Jurkat, Clone E6-1 (cell line): ENCODE measurements at regions not wholly inside any gene's neighbourhood (a gene's known extent, or its start where the extent isn't known, plus 50 kb on each side); places are given as distances from the start of the nearest gene placed in this dataset.
"Not testable (repeated sequence)": the region's sequence is repeated elsewhere in the genome, so short reads cannot be mapped to it uniquely, and the experiment has no call there.

ENCODE experiments used
- DNase-seq: peaks from one replicate; pipeline ENCODE4 v3.0.0-alpha.2; 2011; ENCODE audit warnings: low read depth, low spot score
- H3K4me3 ChIP-seq: 2 replicates; pipeline ENCODE4 v1.5.1; 2011; ENCODE audit warnings: mild to moderate bottlenecking, low read length, control low read depth, moderate library complexity

DNA sequence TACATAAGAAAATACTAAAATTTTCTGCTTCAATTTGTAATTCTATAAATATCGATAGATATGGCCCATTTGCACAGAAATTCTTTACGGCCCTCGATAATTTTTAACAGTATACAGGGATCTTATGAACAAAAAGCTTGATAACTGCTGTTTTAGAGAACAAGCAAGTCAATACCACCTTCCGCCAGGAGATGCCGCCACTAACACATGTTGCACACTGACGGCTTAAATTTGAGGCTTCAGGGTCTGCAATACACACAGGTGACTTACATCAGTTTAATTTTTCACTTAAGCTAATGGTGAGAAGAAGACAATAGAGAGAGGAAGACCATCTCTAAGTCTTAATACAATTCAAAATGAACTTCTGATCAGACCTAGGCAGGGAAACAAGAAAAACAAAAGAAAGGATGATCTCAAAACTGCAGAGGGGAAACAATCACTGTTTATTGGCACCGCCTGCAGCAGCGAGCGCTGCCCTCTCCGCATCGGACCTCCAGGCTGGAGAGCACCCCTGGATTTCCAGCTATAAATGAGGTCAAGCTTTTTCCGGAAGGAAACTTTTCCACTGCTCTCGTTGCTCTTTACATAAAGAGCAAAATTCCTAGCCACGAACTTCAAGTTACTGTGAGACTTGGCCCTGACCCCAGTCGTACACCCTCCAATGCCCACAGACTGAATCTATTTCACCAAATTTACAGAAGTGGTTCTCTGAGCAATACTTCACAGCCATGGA, 53.9 kb downstream of the OTOR start:
- DNase-seq, result peak; percentile 59
- H3K4me3 ChIP-seq, result no peak overlapping the region

DNA sequence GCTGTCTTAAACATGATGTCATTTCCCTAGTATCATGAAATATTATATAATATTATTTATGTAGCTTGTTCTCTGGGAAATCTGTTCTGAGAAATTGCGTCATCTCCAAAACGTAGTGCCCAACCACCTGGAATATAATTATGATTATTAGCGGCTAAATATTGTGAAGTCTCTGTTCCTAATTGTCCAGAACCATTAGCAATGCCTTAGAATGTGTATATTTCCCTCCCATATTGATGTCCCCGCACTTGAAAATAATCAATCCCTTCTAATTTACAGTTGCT, 54.4 kb downstream of the OTOR start:
- H3K4me3 ChIP-seq, result no peak overlapping the region
- no peak for DNase-seq

DNA sequence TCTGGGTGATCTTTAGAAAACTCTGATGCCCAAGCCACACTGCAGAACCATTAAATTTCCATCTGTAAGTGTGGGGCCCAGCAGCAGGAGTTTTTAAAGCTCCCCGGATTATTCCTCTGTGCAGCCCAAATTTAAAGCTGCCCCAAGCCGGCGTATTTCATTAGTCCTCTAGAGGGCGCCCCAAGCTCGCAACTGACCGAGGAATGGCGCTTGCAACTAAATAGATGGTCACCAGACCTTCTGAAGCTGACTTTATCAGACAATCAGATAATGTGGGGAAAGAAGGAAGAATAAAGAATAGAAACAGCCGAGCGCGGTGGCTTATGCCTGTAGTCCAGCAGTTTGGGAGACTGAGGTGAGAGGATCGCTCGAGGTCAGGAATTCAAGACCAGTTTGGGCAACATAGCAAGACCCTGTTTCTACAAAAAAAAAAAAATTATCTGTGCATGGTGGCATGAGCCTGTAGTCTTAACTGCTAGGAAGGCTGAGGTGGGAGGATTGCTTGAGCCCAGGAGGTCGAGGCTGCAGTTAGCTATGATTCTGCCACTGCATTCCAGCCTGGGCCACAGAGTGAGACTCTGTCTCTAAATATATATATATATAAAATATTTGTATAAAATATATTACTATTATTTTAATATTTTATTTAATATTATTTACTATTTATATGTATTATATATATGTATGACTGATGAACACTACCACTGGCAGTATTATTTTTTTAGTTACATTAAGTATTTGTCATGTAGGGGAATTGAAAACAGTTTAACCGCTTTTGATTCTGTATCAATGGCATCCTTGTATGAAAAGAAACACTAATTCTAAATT, 56.0 kb downstream of the OTOR start:
- DNase-seq, result peak; percentile 11
- no peak overlapping the region for H3K4me3 ChIP-seq

DNA sequence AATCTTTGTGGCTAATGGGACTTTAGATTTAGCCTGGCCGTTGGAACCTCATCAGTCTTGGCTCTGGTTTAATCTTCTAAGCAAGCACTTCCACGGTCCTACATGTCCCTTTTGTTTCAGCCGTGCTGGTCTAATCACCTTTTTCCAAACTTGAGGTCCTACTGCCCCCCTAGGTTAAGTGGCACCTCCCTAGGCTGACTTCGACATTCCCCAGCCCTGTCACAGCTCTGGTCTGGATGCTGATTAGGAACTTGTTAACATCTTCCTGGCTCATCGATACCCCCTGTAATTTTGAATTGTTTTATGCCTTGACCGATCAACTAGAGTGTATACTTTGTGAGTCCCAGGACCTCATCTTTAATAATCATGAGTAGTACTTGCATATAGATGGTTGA, 56.6 kb downstream of the OTOR start:
- DNase-seq, result no peak

DNA sequence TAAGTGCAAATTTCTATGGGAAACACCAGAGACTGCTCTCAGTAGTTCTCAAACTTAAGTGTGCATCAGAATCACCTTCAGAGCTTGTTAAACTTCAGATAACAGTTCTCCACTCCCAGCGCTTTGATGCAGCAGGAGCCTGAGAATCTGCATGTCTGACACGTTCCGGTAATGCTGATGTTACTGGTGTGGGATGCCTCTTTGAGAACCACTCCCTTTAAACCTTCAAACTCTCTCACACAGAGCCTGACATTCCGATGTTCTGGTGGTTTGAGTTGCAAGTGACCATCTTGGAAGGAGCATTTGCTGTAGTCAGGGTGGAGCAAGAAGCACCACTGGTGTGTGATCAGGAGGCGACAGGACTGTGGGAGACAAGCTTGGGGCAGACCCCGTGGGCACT, 57.9 kb downstream of the OTOR start:
- DNase-seq, result no peak

More for the DNA sequence above, 56.6 kb downstream of the OTOR start:
- H3K4me3 ChIP-seq, result no peak overlapping the region

DNA sequence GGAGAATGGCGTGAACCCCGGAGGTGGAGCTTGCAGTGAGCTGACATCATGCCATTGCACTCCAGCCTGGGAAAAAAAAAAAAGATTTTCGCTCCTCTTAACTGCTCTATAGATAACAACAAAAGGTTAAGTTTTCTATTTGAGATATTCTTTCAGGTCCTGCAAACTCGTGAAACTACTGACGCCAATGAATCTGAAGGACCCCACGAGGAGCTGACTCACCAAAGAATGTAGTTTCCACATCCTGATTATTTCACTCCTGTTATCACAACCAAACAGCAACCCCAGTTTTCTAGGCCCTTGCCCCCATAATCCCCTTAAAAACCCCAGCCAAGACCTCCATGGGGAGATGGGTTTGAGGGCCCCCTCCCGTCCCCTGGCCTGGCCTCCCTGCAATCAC, 58.7 kb downstream of the OTOR start:
- no peak overlapping the region for H3K4me3 ChIP-seq
- no peak for DNase-seq

More for the DNA sequence above, 57.9 kb downstream of the OTOR start:
- H3K4me3 ChIP-seq, result no peak overlapping the region

DNA sequence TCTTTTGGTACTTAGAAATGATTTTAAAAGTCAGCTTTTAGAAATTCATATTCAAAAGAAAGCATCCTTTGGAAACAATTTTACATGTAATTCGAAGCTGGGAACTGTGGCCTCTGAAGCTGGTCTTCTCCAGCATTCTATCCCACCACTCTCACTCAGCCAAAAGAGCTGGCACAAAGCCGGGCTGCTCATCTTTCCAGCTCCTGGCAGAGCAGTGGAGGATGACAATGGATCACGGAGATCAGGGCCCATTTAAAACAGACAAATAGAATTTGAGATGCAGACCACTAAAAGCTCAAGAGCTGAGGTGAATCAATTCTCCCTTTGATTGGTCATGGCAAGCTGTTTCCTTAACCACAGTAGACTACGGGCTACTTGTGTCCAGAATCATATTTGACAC, 60.6 kb downstream of the OTOR start:
- no peak for DNase-seq
- H3K4me3 ChIP-seq, result no peak overlapping the region

DNA sequence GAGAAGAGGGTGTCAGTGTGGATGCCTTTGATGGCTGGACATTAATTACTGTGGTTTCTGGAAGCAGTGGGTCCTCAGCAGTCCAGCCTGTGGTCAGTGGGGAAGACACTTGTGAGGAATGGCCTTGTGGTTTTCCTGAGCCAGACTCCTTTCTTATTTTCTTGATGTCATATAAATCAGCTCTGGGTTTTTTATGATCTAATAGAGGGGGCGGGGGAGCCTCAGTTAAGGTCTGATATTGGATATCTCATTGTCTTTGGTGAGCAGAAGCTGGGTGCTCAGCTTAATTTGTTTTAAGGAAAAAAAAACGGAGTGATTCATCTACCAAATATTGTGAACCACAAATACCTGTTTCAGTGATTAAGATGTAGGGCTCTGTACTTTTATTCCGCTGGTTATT, 62.1 kb downstream of the OTOR start:
- DNase-seq, result no peak

DNA sequence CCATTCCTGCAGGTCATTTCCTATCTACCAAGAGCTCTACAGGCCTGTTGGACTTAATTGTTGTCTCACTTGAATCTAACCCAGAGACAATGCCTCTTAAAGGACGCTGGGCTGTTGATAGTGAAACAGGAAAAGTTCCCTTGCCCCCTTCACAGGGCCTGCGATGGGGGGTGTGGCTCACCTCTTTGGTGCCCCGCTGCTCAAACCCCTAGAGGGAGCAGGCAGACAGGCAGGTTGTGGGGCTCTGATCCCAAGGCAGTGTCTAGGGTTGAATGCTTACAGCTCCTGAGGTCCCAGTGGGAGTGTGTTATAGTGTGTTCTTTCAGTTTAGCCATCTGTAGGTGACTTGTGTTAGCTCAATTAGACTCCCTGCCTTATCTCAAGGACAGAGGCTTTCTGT, 68.0 kb downstream of the OTOR start:
- no peak for DNase-seq
- no peak overlapping the region for H3K4me3 ChIP-seq

More for the DNA sequence above, 62.1 kb downstream of the OTOR start:
- H3K4me3 ChIP-seq, result no peak overlapping the region

DNA sequence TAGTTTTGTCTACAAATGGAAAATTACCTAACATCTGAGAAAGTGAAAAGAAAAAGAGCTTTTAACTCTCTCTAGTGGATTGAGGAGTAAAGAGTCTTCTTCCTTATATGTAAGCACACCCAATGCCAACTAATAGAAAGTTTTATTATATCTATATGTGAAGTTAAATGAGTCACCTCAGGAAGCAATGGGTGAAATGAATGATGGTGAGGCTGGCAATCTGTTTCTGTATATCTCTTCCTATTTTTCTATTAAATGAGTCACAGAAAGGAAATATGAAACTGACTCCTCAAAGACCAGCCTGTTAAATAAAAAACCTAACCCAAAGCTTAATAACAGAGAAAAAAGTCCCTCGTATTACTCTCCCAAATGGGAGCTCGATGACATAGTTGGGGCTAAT, 71.3 kb downstream of the OTOR start:
- no peak for DNase-seq
- no peak overlapping the region for H3K4me3 ChIP-seq

DNA sequence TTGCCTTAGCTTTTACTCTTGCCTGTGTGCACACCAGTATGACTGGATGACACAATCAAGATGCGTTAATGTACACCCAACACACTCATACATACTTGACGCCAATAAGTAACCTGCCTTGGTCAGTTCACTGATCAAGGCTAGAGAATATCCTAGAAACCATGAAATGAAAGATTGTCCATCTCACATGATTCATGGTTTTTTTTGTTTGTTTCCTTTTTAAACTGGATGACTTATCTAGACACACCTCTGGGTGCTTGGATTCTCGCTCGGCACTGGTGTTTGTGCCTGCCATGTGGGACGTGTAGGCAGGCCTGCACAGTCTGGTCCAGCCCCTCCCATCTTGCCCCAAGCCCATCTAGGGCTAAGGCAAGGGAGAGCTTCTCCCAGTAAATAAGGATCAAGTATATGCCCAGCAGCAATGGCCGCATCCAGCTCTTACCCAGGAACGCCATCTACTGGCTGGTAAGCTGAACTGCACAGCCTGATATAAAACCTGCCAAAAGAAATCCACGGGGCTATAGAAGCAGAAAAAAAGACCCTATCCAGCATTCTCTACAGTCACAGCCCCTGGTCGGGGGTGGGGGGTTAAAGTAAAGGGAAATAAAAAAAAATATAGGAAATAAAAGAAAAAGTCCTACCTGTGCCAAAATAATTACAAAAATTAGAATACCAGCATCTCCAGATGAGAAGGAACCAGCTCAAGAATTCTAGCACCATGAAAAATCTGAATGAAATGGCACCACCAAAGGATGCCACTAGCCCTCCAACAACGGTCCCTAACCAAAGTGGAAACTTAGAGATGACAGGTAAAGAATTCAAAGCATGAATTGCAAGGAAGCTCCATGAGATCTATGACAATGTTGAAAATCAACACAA, 73.3 kb downstream of the OTOR start:
- DNase-seq, result peak; percentile 30
- H3K4me3 ChIP-seq, result no peak overlapping the region

DNA sequence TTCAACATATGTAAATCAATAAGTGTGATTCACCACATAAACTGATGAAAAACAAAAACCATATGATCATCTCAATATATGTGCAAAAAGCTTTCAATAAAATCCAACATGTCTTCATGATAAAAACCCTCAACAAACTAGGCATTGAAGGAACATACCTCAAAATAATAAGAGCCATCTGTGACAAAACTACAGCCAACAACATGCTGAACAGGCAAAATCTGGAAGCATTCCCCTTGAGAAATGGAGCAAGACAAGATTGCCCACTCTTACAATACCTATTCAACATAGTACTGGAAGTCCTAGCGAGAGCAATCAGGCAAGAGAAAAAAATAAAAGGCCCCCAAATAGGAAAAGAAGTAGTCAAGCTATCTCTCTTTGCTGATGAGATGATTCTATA, 76.5 kb downstream of the OTOR start:
- DNase-seq, result no peak
- no peak overlapping the region for H3K4me3 ChIP-seq

DNA sequence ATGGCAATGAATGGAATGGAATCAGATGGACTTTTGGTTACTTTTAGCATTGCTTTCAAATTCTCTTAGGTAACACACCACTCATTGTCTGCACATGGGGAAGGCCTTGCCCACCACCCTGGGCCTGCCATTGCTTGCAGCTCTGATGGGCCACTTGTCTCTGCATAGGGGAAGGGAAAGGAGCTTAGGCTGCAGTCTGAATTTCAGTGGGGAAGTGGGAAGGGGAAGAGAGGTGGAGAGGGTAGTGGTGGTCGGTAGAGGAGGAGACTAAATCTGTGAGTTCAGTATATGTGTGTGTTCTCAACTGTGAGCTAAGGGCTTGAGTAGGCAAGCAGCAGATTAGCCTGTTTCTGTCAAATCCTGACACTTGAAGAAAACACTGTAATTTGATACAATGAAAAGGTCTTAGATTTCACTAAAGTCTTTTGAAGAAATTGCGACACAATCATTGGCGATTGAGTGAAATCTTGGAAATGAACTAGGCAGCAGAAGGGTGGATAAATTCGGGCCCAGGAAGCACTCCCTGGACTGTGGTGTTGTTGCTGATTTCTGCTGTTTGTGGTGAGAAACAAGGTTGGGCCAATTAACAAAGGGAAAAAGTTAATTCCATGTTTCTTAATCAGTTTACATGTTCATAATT, 80.6 kb downstream of the OTOR start:
- no peak for DNase-seq
- H3K4me3 ChIP-seq, result no peak overlapping the region

DNA sequence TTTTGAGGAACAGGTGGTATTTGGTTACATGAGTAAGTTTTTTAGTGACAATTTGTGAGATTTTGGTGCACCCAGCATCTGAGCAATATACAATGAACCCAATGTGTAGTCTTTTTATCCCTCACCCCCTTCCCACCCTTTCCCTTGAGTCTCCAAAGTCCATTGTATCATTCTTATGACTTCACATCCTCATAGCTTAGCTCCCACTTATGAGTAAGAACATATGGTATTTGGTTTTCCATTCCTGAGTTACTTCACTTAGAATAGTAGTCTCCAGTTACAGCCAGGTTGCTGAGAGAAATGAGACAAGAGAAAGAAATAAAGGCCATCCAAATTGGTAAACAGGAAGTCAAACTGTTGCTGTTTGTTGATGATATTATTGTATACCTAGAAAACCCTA, 87.5 kb downstream of the OTOR start:
- DNase-seq, H3K4me3 ChIP-seq: not testable (repeated sequence)

DNA sequence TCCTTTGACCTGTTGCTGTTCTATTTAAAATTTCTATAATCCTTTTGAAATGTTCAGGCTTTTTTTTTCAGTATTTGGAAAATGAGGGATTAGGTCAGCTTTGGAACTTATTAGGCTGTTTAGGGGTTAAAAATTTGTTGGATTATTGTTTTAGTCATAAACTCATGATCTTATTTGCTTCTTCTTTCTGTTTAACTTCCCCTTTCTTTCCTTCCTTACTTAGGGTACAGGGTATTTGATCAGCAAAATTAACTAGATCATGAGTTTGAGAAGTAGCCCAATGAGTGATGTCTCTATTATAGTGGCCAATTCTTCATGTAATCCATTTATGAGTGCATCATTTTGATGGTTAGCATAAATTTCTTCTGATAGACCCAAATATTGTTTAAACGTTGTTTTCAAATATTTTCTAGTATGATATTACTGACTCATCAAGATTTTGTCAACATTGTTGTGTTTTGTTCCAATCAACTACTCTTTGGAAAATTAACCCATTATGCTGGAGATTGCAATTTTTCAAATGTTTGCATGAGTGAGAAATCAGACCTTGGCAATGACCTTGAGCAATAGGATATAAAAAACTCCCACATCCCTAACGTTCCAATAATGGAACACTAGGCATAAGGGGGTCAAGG, 94.4 kb downstream of the OTOR start:
- no peak for DNase-seq

DNA sequence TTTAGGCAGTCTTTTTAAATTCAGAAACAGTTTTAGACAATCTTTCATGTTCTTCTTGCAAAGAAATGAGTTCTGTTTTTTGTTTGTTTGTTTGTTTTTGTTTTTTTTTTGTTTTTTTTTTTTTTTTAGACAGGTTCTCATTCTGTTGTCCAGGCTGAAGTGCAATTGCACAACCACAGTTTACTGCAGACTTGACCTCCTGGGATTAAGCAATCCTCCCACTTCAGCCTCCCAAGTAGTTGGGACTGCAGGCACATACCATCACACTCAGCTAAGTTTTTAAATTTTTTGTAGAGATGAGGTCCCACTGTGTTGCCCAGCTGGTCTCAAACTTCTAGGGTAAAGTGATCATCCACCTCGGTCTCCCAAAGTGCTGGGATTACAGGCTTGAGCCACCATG, 96.2 kb downstream of the OTOR start:
- H3K4me3 ChIP-seq, result no peak overlapping the region
- DNase-seq, result no peak

More for the DNA sequence above, 94.4 kb downstream of the OTOR start:
- no peak overlapping the region for H3K4me3 ChIP-seq

DNA sequence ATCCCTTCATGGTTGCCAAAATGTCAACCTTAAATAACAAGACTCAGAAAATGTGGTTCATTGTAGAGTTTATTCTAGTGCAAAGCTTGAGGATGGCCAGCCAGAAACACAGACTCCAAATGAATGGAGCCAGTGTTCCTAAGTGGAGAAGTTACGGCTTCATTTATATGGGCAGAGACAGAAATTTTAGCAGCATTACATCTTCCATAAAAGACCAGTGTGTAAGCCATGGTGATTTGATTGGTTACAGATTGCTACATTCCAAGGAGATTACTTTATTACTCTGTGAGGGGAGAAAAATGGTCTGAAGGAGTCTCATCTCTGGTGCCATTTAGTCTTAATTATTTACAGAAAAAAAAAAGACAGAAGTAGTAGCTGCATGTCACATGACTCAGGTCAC, 97.8 kb downstream of the OTOR start:
- no peak for DNase-seq
- H3K4me3 ChIP-seq, result no peak overlapping the region

DNA sequence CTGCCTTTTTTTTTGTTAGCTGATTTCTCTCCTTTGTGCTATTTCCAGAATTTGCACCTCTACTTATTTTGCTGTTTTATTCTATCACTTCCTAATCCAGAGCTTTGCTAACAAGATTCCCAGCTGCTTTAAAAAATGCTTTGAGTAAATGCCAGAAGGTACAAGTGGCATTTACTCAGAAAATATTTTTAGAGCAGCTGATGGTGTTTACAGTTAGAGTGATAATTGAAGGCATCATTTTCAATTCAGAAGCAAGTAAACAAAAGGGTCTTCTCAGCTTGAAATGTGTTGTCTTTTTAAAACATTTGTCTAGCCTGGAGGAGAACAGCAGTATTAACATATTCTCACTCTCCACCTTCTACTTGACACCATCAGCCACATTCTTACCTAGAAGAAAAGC, 99.9 kb downstream of the OTOR start:
- H3K4me3 ChIP-seq, result no peak overlapping the region
- DNase-seq, result no peak

DNA sequence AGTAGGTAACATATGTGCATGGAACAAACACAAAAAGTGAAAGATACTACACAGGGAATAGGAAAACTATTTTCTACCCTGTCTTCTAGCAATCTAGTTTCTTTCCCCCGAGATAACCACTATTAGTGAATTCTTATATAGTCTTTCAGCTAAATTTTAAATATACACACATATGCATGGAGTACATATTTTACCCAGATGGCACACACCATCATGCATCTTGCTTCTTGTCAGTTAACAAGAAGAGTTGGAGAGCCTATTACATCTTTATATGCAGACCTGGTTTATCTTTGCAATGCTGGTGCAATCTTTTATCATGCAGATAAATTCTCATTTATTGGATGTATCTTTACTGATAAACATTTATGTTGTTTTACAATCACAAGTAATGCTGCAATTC, 100.4 kb downstream of the OTOR start:
- no peak for DNase-seq
- H3K4me3 ChIP-seq, result no peak overlapping the region
